Choroid plexus epithelial cell (primary cell): ENCODE measurements at regions not wholly inside any gene's neighbourhood (a gene's known extent, or its start where the extent isn't known, plus 50 kb on each side); places are given as distances from the start of the nearest gene placed in this dataset.

Source experiments
- DNase-seq: peaks from one replicate; pipeline ENCODE4 v3.0.0-alpha.2; 2010; ENCODE audit warnings: low read depth
- H3K4me3 ChIP-seq: 2 replicates; pipeline ENCODE4 v1.5.1; 2011; ENCODE audit warnings: low read depth, mild to moderate bottlenecking, control low read depth, low read length, moderate library complexity
- TF ChIP-seq, protein P1 (sequence below): conservative IDR thresholded peaks from 2 replicates; pipeline ENCODE4 v1.5.1; 2011; ENCODE audit warnings: low read depth, mild to moderate bottlenecking, control low read depth, inconsistent platforms, low read length, moderate library complexity

DNA sequence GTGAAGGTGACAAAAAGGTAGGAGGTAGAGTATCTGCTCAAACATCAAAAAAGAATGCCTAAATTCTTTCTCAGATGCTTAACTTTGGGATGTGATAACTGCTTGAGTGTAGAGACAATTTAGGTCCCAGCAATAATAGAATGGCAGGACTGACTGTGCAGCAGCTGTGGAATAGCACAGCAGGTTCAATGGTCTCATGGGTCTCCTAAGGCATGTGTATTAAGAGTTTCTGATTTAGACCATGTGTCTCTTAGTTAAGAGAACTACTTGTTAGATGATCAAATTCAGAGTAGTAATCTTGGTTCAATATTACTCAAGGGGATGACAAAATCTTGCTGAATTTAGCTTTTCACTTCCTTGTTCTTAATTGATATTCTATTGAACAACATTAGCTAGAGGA lies 72.0 kb downstream of the ALX1 start:
- H3K4me3 ChIP-seq, result no peak overlapping the region
- TF ChIP-seq, protein P1, sequence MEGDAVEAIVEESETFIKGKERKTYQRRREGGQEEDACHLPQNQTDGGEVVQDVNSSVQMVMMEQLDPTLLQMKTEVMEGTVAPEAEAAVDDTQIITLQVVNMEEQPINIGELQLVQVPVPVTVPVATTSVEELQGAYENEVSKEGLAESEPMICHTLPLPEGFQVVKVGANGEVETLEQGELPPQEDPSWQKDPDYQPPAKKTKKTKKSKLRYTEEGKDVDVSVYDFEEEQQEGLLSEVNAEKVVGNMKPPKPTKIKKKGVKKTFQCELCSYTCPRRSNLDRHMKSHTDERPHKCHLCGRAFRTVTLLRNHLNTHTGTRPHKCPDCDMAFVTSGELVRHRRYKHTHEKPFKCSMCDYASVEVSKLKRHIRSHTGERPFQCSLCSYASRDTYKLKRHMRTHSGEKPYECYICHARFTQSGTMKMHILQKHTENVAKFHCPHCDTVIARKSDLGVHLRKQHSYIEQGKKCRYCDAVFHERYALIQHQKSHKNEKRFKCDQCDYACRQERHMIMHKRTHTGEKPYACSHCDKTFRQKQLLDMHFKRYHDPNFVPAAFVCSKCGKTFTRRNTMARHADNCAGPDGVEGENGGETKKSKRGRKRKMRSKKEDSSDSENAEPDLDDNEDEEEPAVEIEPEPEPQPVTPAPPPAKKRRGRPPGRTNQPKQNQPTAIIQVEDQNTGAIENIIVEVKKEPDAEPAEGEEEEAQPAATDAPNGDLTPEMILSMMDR, result no peak
- no peak for DNase-seq

DNA sequence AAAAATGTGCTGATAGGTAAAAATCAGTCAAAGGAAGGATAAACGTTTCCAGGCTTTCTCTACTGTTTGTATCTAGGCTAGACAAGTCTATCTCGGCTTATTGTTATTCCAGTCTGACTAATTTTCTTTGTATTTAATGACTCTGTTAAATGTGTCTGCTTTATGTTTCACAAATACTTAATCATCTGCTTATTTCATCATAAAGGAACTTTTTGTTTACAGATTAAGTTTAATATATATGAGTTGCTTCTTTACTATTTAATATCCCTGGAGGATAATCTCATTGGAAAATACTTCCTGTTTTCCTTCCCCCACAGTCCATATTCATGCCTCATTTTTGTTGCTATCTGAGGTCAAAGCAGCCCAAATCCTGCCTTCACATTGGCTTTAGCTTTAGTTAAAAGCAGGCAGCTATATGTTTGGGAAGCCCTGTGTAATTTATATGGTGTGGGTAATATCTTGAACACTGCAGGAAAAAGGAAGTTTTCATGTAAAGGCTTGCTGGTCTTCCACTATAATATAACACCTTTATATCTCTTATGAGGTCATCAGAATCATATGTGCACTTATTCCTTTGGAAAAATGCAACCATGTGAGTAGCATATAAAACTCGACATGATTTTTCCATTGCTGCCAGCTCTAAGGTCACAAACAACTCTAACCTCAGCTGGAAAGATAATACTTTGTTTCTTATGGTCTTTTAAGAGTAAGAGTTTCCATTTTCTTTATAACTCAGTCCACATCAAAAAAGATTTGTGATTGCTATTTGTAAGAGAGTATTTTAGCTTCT lies 76.8 kb downstream of the ALX1 start:
- peak; percentile 2 for DNase-seq
- TF ChIP-seq, protein P1, result no peak
- H3K4me3 ChIP-seq, result no peak overlapping the region

DNA sequence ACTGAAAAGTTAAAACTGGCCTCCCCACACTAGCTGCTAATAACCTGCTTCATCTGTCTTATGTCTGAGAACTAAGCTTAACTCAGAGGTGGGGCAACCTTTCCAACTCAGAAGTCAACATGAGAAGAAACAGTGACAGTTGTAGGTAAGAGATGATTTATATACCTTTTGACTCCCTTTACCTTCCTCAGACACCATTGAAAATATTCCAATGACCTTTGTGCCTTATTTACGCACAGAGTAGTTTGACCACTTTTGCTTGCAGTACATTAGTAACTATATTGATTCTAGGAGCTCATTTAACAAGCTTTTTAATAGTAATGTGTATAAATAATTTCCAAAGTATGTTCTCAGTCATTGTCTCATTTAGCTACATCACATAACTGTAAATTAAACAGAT lies 77.6 kb downstream of the ALX1 start:
- DNase-seq, result no peak
- no peak overlapping the region for H3K4me3 ChIP-seq
- TF ChIP-seq, protein P1, result no peak

DNA sequence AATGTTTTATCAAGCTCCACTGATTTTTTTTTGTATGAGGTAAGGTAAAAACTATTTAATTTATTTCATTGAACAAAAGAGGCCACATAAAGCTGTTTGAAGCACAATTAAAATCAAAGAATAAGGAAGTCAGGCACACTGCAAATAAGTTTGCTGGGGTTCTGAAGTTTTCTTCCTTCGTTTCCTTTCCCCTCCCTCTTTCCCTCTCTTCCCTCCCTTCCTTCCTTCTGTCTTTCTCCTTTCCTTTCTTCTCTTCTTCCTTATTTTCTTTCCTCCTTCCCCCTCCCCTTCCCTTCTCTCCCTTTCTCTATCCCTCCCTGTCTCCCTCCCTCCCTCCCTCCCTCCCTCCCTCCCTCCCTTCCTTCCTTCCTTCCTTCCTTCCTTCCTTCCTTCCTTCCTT lies 78.7 kb downstream of the ALX1 start:
- no peak overlapping the region for H3K4me3 ChIP-seq
- DNase-seq, result no peak
- TF ChIP-seq, protein P1, result no peak

DNA sequence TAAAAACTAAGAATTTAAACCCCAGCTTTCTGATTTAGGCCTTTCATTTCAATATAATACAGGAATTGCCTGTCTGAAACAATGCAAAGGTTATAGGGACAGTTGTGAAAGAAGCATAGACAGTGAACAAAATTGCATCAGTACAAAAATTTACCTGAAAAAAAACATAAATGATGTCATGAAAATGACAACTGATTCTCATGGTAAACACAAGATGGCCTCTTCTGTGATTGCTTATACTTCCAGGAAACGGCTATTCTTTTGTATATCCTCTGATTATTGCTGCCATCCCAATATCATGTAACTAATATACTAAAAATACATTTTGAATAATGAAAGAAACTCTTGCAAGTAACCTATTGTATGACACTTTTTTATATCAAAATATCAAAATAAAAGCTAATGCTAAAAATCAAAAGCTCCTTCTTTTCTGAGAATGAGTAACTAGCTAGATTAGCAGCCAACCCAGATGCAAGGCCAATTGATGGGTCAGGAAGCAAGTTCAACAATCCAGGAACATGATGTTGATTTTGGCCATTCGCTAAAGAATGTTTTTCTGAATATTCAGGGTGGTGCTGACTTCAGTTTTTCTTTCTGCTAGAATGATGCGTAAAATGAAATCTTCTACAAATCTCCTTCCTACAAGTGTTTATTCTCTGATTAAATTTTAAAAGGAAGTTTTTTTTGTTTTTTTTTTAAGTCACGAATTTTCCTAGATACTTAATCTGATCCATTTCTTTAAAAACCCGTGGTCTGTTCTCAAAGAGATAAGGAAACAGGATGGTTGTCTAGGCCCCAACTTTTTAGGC lies 83.6 kb downstream of the ALX1 start:
- TF ChIP-seq, protein P1, result no peak
- no peak overlapping the region for H3K4me3 ChIP-seq

DNA sequence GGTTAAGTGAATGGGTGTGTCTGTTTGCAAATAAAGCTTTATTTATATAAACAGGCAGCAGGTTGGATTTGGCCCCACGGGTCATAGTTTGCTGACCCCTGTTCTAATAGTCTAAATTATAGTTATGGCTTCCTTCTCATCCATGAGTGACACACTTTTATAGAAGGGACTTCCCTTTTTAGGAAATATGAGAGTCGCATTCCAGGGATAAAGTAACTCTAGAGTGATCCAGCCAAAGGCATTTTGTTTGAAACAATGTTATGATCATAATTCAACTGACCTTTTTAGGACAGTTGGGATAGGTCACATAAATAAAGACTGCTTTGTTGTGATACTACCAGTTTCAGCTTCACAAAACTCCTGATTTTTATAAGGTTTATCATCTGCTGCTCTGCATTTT lies 87.9 kb downstream of the ALX1 start:
- no peak for DNase-seq
- no peak overlapping the region for H3K4me3 ChIP-seq
- TF ChIP-seq, protein P1, result no peak

More for the DNA sequence above, 83.6 kb downstream of the ALX1 start:
- DNase-seq, result peak; percentile 67
